NAMALWA (cell line): ENCODE measurements at regions not wholly inside any gene's neighbourhood (a gene's known extent, or its start where the extent isn't known, plus 50 kb on each side); places are given as distances from the start of the nearest gene placed in this dataset.
"Not testable (repeated sequence)": the region's sequence is repeated elsewhere in the genome, so short reads cannot be mapped to it uniquely, and the experiment has no call there.

Experiments
- DNase-seq: peaks from one replicate; pipeline ENCODE4 v3.0.0-alpha.2; 2015; ENCODE audit warnings: low spot score

- DNase-seq, result no peak
Measured at GRCh38 chr10:91745090-91745831, 53.0 kb upstream of the TNKS2 start.

DNA sequence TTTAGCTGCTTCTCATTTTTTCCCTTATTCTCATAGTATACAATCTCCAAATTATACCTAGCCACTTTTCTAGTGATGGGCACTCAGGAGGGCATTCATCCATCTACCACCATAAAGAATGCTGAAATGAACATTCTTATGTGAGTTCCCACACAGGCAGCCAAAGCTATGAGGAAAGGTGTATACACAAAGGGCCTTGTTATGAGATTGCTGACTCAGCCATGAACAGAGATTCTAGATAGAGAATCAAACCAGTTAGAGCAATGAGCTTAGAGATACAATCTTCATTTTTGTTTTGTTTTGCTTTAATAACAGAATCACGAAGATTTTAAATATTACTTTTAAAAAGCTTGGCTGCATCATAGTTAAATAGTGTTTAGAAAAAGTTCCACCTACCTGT is 54.8 kb upstream of the TNKS2 start:
- DNase-seq, result no peak

GRCh38 chr10:91742229-91742628 is 56.0 kb upstream of the TNKS2 start:
- no peak for DNase-seq

- DNase-seq, result no peak
Measured at GRCh38 chr10:91741356-91741755, 56.9 kb upstream of the TNKS2 start.

DNA sequence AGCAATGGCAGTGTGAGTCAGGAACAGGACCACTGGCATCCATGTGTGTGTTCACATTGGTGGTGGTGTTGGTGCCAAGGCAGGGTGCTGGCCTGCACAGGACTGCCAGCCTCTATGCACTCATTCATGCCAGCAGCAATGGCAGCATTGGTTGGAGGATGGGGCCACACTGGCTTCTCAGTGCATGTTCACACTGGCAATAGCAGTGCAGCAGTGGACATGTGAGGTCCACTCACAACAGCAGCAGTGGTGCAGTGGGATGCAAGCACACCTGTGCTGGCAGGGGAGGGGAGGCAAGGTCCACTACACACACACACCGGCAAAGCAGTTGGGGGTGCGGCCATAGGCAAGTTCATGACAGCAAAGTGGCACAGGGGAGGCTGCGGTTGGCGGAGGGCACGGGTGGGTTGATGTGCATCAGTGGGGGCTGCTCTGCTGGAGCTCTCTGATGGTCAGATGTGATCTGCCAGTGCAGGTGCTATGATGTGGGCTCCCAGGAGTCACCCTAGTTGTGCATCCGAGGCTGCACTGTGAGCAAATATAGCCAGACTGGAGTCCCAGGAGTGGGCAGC is 57.8 kb upstream of the TNKS2 start:
- DNase-seq, result no peak

DNA sequence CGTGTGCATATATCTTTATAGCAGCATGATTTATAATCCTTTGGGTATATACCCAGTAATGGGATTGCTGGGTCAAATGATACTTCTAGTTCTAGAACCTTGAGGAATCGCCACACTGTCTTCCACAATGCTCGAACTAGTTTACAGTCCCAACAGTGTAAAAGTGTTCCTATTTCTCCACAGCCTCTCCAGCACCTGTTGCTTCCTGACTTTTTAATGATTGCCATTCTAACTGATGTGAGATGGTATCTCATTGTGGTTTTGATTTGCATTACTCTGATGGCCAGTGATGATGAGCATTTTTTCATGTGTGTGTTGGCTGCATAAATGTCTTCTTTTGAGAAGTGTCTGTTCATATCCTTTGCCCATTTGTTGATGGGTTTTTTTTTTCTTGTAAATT is 66.0 kb upstream of the TNKS2 start:
- not testable (repeated sequence) for DNase-seq

DNA sequence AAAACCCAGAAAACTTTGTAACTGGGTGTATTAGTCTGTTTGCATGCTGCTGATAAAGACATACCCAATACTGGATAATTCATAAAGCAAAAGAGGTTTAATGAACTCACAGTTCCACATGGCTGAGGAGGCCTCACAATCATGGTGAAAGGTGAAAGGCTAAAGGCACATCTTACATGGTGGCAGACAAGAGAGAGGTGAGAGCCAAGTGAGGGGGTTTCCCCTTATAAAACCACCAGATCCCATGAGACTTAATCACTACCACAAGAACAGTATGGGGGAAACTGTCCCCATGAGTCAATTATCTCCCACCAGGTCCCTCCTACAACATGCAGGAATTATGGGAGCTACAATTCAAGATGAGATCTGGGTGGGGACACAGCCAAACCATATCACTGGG is 68.9 kb upstream of the TNKS2 start:
- DNase-seq, result not testable (repeated sequence)

DNA sequence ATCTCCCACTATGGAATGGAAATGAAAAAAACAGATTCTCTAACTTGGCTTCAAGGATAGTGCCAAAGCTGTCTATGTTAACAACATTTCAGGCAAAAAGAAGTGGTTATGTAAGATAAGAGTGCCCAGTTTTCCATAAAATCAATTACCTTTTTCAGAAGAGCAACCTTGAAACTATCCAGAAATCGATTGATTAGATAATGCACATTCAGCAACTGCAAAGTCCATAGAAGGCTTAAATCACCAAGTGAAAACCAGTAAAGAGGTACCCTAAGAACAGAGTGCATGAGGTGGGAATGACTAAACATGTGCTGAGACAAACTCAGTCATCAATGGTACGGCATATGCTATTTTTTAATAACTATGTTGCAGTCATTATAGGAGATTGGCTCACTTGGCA is 71.9 kb upstream of the TNKS2 start:
- no peak for DNase-seq

- DNase-seq, result no peak
Measured at GRCh38 chr10:91724933-91725332, 73.3 kb upstream of the TNKS2 start.

DNA sequence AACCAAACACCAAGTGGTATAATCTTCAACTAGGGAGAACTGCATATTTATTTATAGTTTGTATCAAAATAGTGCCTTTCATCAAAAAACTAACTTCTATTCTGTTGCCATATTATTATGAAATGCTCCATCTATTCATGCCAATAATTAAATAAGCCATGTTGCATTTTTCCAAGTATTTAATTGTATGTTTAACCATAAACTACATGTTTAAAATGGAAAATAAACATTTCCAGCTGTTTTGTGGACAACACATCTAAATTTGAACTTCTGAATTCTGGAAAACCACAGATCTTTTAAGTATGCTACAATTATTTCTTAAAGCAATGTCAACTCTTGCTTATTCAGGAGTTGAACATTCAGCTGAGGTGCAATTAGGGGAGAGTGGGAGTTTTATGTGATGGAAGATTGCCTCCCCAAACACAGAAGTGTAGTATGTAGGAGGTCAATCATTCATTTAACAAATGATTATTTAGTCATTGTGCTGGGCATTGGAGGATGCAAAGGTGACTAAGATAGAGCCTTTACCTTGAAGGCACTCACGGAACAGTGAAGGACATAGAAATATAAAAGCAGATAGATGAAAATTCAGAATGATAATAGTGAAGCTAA is 80.7 kb upstream of the PPP1R3C start:
- DNase-seq, result no peak

DNA sequence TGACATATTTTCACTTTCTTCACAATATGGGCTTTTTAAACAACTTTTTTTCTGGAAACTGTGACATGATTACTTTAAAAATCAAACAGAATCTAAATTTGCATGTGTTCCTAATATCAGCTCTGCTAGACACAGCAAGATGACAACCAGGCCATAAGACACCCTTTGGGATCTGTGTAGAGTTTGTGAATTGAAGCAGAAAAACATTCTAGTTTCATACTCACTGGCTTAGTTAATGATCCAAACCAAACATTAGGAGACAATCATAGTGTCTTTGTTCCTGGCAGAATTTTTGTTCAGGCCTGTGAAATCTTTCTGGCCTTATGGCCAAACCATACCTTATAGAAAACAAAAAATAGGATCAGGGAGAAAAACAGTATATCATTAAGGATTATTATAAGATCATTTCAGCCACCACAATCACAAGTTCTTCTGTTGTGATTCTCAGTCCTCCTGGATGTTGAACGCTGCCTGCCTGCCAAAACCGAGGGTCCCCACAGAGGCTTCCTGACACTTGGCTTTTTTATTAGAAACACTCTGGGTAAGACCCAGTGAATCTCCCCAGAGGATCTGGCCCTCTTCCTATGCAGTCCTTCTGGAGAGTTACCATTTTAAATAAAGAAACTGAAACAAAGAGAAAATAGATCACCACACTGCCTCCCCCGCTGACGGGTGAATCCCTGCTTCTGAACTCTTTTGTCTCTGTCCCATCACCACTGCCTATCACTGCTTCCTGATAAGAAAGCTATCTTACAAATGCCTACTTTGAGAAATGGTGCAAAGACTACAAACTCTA is 79.2 kb upstream of the PPP1R3C start:
- DNase-seq, result peak; percentile 3

GRCh38 chr10:91709394-91709798 is 76.5 kb upstream of the PPP1R3C start:
- DNase-seq, result no peak

DNA sequence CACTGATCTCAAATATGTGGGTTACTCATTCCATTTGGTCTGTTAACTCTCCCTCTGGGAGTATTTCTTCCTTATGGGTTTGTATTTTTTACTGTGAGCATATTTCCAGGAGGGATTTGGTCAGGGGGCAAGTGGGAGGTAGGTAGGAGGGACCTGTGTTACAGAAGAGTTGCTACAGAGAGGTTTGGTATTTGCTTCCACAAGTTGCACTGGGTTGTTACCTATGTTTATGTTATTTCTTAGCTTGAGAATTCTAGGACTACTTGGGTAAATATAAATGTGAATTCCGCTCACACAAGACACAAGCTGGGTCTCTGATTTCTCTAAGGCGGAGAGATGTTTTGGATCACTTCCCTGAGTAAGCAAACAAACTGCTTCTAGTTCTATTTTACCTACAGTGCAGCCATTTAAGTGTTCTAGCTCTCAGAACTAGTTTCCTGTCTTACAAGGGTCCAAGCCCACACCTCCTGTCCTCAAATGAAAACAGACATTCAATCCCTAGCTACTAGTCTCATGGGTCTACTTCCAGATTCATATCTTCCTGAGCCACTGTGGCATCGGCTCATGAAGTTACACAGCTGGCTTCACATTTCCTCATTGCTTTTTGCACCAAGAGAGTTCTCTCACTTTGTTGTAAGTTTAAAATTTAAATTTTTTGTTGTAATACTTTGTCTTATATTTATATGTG is 75.4 kb upstream of the PPP1R3C start:
- DNase-seq, result no peak

- no peak for DNase-seq
Measured at GRCh38 chr10:91707236-91707635, 74.4 kb upstream of the PPP1R3C start.

DNA sequence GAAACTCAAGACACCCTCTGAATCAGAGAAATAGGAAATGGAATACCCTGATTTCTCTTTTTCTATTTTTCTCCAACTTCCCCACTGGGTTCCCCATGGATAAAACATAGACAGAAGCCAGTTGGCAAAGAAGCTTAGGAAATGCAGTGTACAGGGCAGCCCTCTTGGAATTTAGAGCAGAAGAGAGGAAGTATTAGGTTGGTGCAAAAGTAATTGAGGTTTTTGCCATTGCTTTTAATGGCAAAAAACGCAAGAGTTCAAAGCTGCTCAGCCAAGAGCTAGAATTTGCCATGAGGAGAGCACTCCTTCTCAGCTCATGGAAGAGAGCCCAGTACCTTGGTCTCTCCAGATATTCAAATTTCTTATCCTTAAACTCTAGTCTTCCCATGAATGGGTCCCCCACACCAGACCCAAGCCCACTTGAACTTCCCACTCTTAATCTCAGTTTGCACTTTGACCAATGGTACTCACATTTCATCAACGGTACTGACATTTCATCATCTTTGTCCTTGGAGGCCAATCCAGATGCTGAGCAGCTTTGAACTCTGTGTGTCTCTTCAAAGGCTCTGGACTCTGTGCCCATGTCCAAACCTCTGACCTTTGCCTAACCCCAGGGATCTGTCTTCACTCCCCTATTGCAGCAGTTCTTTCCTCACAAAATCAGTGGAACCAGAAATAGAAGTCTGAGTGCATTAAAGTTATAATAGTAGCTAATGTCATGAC is 73.2 kb upstream of the PPP1R3C start:
- DNase-seq, result no peak

GRCh38 chr10:91702620-91703019 is 69.7 kb upstream of the PPP1R3C start:
- DNase-seq, result no peak

DNA sequence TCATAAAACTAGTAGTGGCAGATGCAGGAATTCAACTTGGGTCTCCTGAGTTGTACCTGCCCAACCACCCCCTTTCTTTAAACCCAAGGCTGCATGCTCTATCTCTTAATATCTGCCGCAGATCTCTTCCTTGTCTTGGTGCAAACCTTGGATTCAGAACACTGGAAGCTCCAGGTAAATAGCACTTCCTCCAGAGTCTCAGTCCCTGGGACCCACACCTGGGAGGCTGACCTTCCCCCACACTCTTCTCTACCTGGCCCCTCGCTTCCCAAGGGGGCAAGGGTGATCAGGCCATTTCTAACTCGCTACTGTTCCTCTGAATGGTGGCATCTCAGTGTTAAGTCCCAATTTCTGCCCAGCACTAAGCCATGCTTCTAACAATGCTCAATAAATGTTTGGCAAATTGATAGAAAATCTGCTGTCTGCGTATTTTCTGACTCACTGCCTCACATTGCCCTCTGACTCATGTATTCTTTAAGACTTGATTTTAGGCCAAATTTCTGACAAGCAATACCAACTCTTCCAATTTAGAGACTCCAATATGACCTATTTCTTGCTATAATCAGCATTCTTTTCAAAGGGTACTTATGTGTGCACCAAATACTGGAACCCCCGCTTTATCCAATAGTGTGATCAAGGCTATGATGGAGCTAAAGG is 68.0 kb upstream of the PPP1R3C start:
- DNase-seq, result no peak

DNA sequence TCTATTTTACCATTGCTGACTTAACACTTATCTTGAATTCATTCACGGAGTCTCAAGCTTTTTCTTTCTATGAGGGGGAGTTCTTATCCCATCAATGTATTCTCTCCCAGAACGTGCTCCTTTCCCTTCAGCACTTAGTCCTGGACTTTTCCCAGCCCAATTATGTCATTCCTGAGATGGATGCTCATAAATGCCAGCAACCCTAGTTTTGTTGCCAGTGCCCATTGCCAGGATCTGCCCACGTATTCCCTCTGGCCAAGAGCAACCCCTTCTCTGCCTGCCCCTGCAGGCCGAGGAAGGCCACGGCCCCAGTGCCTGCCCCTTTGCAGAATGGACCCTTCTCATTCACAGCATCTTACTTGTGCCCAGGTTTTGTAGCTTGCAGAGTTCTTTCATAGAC is 67.4 kb upstream of the PPP1R3C start:
- DNase-seq, result no peak

DNA sequence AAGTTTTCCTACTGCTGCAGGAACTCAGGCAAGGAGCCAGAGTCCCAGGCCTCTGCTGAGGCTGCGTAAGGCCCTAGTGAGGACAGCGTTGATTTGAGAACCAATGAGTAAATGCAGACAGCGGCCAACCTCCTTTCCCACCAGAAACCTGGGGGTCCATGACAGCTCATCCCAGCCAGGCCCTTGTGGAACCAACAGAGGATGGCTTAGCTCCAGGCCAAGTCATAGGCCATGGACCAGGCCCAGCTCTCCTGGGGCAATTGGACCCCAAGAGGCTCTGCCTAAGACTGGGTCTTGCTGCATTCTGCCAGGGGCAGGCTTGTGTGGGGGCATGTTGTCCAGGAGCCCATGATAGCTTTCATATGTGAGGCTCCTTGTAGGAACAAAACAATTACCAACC is 65.4 kb upstream of the PPP1R3C start:
- no peak for DNase-seq

GRCh38 chr10:91694170-91694794 is 61.4 kb upstream of the PPP1R3C start:
- DNase-seq, result peak; percentile 54

DNA sequence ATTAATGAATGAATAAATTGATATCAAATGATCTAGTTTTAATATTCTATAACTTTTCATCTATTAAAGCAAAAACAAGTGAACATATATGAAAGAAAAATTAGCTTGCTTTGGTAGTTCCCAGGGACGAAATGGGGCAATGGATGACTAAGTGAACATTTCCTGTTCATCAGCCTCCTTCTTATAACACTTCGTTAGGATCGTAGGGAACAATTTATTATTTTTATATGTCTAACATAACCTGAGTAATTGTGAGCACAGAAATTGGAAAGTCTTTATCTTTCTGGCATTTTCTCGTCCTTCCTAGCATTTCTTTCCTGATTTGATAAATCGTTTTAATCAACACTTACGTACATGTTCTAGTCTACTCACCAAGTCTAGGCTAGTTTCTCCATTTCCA is 59.1 kb upstream of the PPP1R3C start:
- no peak for DNase-seq
